IMR-90 (cell line): ENCODE measurements at regions not wholly inside any gene's neighbourhood (a gene's known extent, or its start where the extent isn't known, plus 50 kb on each side); places are given as distances from the start of the nearest gene placed in this dataset.

Experiments
- ATAC-seq: fragments of 200-7000 bp; cut with Tn5 transposase; 2 replicates; pipeline ENCODE4 v1.9.1; 2020; ENCODE audit warnings: low read depth, mild to moderate bottlenecking, moderate library complexity
- BruUV-seq: library from RNA; stranded (reverse); fragments of 400-500 nt; replicated peaks from 2 replicates; lab custom pipeline; 2021; lab: Mats Ljungman, UMichigan
- CTCF ChIA-PET: fragments of 300-600 bp; formaldehyde crosslinking; extraction: SDS; loops from one replicate; lab custom pipeline; 2021; ENCODE audit warnings: antibody characterized with exemption; lab: Yijun Ruan, JAX
- POLR2A ChIA-PET: fragments of 300-600 bp; sonication (Branson Sonifier 250); formaldehyde crosslinking; loops from one replicate; lab custom pipeline; 2022; ENCODE audit warnings: antibody characterized with exemption; ENCODE audit not compliant: unreplicated experiment; lab: Charles Lee
- DNase-seq: peaks from one replicate; pipeline ENCODE4 v3.0.0; 2013
- H2AFZ ChIP-seq: replicated peaks from 2 replicates; pipeline ENCODE3; 2013; ENCODE audit warnings: low read length, mild to moderate bottlenecking; ENCODE audit not compliant: poor library complexity
- H2AK5ac ChIP-seq: 2 replicates; pipeline ENCODE4 v1.6.1; 2013; ENCODE audit warnings: low read depth, low read length, inconsistent platforms
- H2AK9ac ChIP-seq: replicated peaks from 2 replicates; pipeline ENCODE3; 2013; ENCODE audit warnings: mild to moderate bottlenecking, low read depth, low read length, moderate library complexity; ENCODE audit not compliant: poor library complexity
- H2BK120ac ChIP-seq: 2 replicates; pipeline ENCODE4 v1.6.1; 2013; ENCODE audit warnings: low read depth, low read length, inconsistent platforms
- H2BK15ac ChIP-seq: 3 replicates; pipeline ENCODE4 v1.6.1; 2013; ENCODE audit warnings: low read depth, low read length, inconsistent platforms
- H2BK20ac ChIP-seq: 2 replicates; pipeline ENCODE4 v1.6.1; 2013; ENCODE audit warnings: low read depth, mild to moderate bottlenecking, inconsistent platforms, low read length, moderate library complexity
- H2BK5ac ChIP-seq: 2 replicates; pipeline ENCODE4 v1.6.1; 2013; ENCODE audit warnings: mild to moderate bottlenecking, low read depth, low read length, inconsistent platforms; ENCODE audit not compliant: poor library complexity, severe bottlenecking
- H3K14ac ChIP-seq: replicated peaks from 2 replicates; pipeline ENCODE4 v1.6.1; 2013; ENCODE audit warnings: low read depth, low read length, inconsistent platforms
- H3K18ac ChIP-seq: 2 replicates; pipeline ENCODE4 v1.6.1; 2013; ENCODE audit warnings: low read depth, low read length, control low read depth
- H3K23ac ChIP-seq: 2 replicates; pipeline ENCODE4 v1.6.1; 2013; ENCODE audit warnings: low read depth, low read length, inconsistent platforms
- H3K27ac ChIP-seq: 2 replicates; pipeline ENCODE4 v1.5.1; 2013; ENCODE audit warnings: mild to moderate bottlenecking, control low read depth, low read length; ENCODE audit not compliant: insufficient read depth
- H3K27me3 ChIP-seq: 2 replicates; pipeline ENCODE4 v1.6.1; 2013; ENCODE audit warnings: low read length; ENCODE audit not compliant: control insufficient read depth, insufficient read depth
- H3K36me3 ChIP-seq: 2 replicates; pipeline ENCODE4 v1.6.1; 2013; ENCODE audit warnings: low read length, mixed read lengths; ENCODE audit not compliant: control insufficient read depth, insufficient read depth
- H3K4ac ChIP-seq: 2 replicates; pipeline ENCODE4 v1.6.1; 2013; ENCODE audit warnings: low read depth, low read length, inconsistent platforms
- H3K4me1 ChIP-seq: 2 replicates; pipeline ENCODE4 v1.6.1; 2013; ENCODE audit warnings: low read length, mixed read lengths; ENCODE audit not compliant: control insufficient read depth, insufficient read depth
- H3K4me2 ChIP-seq: 2 replicates; pipeline ENCODE4 v1.6.1; 2013; ENCODE audit warnings: low read depth, mild to moderate bottlenecking, control low read depth, low read length, moderate library complexity
- H3K4me3 ChIP-seq: 2 replicates; pipeline ENCODE4 v1.5.1; 2013; ENCODE audit warnings: low read depth, mild to moderate bottlenecking, control low read depth, low read length, moderate library complexity; ENCODE audit not compliant: insufficient read depth
- H3K56ac ChIP-seq: 2 replicates; pipeline ENCODE4 v1.6.1; 2013; ENCODE audit warnings: low read length, inconsistent platforms; ENCODE audit not compliant: insufficient read depth; ENCODE audit errors: extremely low read depth
- H3K79me1 ChIP-seq, 2 experiments: 2 replicates each; pipeline ENCODE4 v1.6.1; 2013; ENCODE audit warnings: low read length in 2 of 2, inconsistent platforms in 1 of 2, low read depth in 1 of 2
- H3K9ac ChIP-seq: 2 replicates; pipeline ENCODE4 v1.6.1; 2013; ENCODE audit warnings: low read depth, low read length, control low read depth
- H3K9me1 ChIP-seq: 2 replicates; pipeline ENCODE4 v1.6.1; 2013; ENCODE audit warnings: low read length, inconsistent platforms; ENCODE audit not compliant: insufficient read depth
- H3K9me3 ChIP-seq: 2 replicates; pipeline ENCODE4 v1.6.1; 2013; ENCODE audit warnings: low read length; ENCODE audit not compliant: control insufficient read depth, insufficient read depth
- H4K20me1 ChIP-seq: 2 replicates; pipeline ENCODE4 v1.6.1; 2013; ENCODE audit warnings: low read length, inconsistent platforms; ENCODE audit not compliant: insufficient read depth
- H4K5ac ChIP-seq: 2 replicates; pipeline ENCODE4 v1.6.1; 2013; ENCODE audit warnings: mild to moderate bottlenecking, low read depth, low read length, control low read depth
- H4K8ac ChIP-seq, 2 experiments: 2 replicates each; pipeline ENCODE4 v1.6.1; 2013; ENCODE audit warnings: low read depth in 2 of 2, low read length in 2 of 2, control low read depth in 1 of 2, inconsistent platforms in 1 of 2
- H4K91ac ChIP-seq: 2 replicates; pipeline ENCODE4 v1.6.1; 2013; ENCODE audit warnings: low read depth, low read length, inconsistent platforms; ENCODE audit not compliant: insufficient read depth
- BHLHE40 ChIP-seq: fragments of 150-350 bp; IDR thresholded peaks from 2 replicates; pipeline ENCODE4 v1.6.1; 2016; ENCODE audit warnings: mild to moderate bottlenecking, low read depth, low read length
- CEBPB ChIP-seq: IDR thresholded peaks from 2 replicates; pipeline ENCODE4 v1.6.1; 2012; ENCODE audit warnings: low read depth, low read length, improper control_type of control experiment
- CHD1 ChIP-seq: IDR thresholded peaks from 2 replicates; pipeline ENCODE4 v1.6.1; 2012; ENCODE audit warnings: low read depth, low read length, improper control_type of control experiment
- FOS ChIP-seq: fragments of 150-350 bp; IDR thresholded peaks from 2 replicates; pipeline ENCODE4 v1.6.1; 2016; ENCODE audit warnings: low read depth, low read length
- MAFK ChIP-seq: IDR thresholded peaks from 2 replicates; pipeline ENCODE4 v1.6.1; 2012; ENCODE audit warnings: low read depth, low read length, improper control_type of control experiment
- MAZ ChIP-seq: IDR thresholded peaks from 2 replicates; pipeline ENCODE4 v1.6.1; 2012; ENCODE audit warnings: low read depth, mild to moderate bottlenecking, low read length, improper control_type of control experiment, moderate library complexity, borderline replicate concordance
- MXI1 ChIP-seq: IDR thresholded peaks from 2 replicates; pipeline ENCODE4 v1.6.1; 2012; ENCODE audit warnings: low read depth, mild to moderate bottlenecking, low read length, moderate library complexity, borderline replicate concordance
- NFE2L2 ChIP-seq: fragments of 150-350 bp; IDR thresholded peaks from 2 replicates; pipeline ENCODE4 v1.6.1; 2016; ENCODE audit warnings: low read depth, mild to moderate bottlenecking, low read length
- POLR2A ChIP-seq: IDR thresholded peaks from 2 replicates; pipeline ENCODE4 v1.6.1; 2012; ENCODE audit warnings: mild to moderate bottlenecking, low read depth, low read length
- RAD21 ChIP-seq: IDR thresholded peaks from 2 replicates; pipeline ENCODE4 v1.6.1; 2012; ENCODE audit warnings: low read length, improper control_type of control experiment
- RCOR1 ChIP-seq: IDR thresholded peaks from 2 replicates; pipeline ENCODE4 v1.6.1; 2012; ENCODE audit warnings: mild to moderate bottlenecking, low read length, improper control_type of control experiment; ENCODE audit not compliant: insufficient replicate concordance
- RFX5 ChIP-seq: IDR thresholded peaks from 2 replicates; pipeline ENCODE4 v1.8.0; 2012; ENCODE audit warnings: low read depth, mild to moderate bottlenecking, low read length, moderate library complexity
- SMC3 ChIP-seq: fragments of 150-350 bp; IDR thresholded peaks from 2 replicates; pipeline ENCODE4 v1.6.1; 2016; ENCODE audit warnings: low read depth, mild to moderate bottlenecking, antibody characterized with exemption, low read length, moderate library complexity
- WGBS, 2 experiments: methylation state at CpG; one replicate each; pipeline versions ENCODE4 v1.1.5 to v1.1.7; 2013; ENCODE audit warnings: missing lambda C conversion rate in 2 of 2; ENCODE audit not compliant: insufficient read length in 1 of 2; ENCODE audit errors: extremely low coverage in 2 of 2; 5-methylcytosine and 5-hydroxymethylcytosine counted together
- dilution Hi-C: fragments of 300-500 bp; cut with HindIII; formaldehyde crosslinking; loops from one replicate; pipeline ENCODE4 v1.14.3; 2018; ENCODE audit warnings: low sequenced_read_pairs; ENCODE audit not compliant: unreplicated experiment
- in situ Hi-C: fragments of 300-500 bp; cut with MboI; formaldehyde crosslinking; loops from 3 replicates; pipeline ENCODE4 v1.14.3; 2019; ENCODE audit warnings: low sequenced_read_pairs, inconsistent platforms, mixed read lengths
- intact Hi-C: fragments of 100-400 bp; cut with micrococcal nuclease; formaldehyde crosslinking; loops from 2 replicates; pipeline ENCODE4 v1.10.0; 2022
- TF ChIP-seq, protein P1 (sequence below): conservative IDR thresholded peaks from 2 replicates; pipeline ENCODE4 v1.5.1; 2012; ENCODE audit warnings: mild to moderate bottlenecking, low read depth, low read length, improper control_type of control experiment
- TF ChIP-seq, protein P2 (sequence below): fragments of 150-350 bp; IDR thresholded peaks from 2 replicates; pipeline ENCODE4 v1.6.1; 2016; ENCODE audit warnings: low read depth, mild to moderate bottlenecking, low read length, moderate library complexity, borderline replicate concordance
- TF ChIP-seq, protein P3 (sequence below): fragments of 150-350 bp; IDR thresholded peaks from 2 replicates; pipeline ENCODE4 v1.6.1; 2017; ENCODE audit warnings: mild to moderate bottlenecking, antibody characterized with exemption, low read length, low read depth

DNA sequence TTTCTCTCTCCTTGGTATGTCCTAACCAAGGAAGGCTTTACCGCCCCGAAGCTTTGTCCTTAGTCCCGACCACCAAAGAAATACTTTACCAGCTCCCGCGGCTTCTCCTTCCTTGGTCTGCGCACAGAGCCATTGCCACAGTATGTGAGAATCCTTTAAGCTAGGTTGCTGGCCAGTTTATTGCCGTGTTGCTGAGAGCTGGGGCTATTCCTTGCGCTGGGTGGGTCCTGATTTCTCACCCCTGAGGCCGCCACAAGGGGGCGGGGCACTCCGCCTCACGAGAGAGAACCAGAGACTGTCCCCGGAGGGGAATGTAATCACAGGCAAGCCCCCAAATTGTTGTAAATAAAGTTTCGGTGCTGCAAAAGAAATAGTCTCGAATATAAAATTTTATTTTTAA is 331.0 kb upstream of the PCDH10 start:
- CTCF ChIA-PET, result no interaction called here
- H3K4me2 ChIP-seq, result no peak overlapping the region
- DNase-seq, result no peak

More for the DNA sequence above, 331.0 kb upstream of the PCDH10 start:
- H2AK9ac ChIP-seq, result no peak overlapping the region
- H3K14ac ChIP-seq, result no peak overlapping the region
- no peak for TF ChIP-seq CHD1
- no peak for TF ChIP-seq SMC3
- TF ChIP-seq MAFK, result no peak
- TF ChIP-seq BHLHE40, result no peak
- TF ChIP-seq NFE2L2, result no peak
- no peak for TF ChIP-seq RAD21
- TF ChIP-seq CEBPB, result no peak
- TF ChIP-seq RCOR1, result no peak
- TF ChIP-seq FOS, result no peak
- TF ChIP-seq, protein P1, sequence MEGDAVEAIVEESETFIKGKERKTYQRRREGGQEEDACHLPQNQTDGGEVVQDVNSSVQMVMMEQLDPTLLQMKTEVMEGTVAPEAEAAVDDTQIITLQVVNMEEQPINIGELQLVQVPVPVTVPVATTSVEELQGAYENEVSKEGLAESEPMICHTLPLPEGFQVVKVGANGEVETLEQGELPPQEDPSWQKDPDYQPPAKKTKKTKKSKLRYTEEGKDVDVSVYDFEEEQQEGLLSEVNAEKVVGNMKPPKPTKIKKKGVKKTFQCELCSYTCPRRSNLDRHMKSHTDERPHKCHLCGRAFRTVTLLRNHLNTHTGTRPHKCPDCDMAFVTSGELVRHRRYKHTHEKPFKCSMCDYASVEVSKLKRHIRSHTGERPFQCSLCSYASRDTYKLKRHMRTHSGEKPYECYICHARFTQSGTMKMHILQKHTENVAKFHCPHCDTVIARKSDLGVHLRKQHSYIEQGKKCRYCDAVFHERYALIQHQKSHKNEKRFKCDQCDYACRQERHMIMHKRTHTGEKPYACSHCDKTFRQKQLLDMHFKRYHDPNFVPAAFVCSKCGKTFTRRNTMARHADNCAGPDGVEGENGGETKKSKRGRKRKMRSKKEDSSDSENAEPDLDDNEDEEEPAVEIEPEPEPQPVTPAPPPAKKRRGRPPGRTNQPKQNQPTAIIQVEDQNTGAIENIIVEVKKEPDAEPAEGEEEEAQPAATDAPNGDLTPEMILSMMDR, result no peak
- no peak for TF ChIP-seq RFX5
- TF ChIP-seq, protein P2, sequence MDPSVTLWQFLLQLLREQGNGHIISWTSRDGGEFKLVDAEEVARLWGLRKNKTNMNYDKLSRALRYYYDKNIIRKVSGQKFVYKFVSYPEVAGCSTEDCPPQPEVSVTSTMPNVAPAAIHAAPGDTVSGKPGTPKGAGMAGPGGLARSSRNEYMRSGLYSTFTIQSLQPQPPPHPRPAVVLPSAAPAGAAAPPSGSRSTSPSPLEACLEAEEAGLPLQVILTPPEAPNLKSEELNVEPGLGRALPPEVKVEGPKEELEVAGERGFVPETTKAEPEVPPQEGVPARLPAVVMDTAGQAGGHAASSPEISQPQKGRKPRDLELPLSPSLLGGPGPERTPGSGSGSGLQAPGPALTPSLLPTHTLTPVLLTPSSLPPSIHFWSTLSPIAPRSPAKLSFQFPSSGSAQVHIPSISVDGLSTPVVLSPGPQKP, result no peak
- TF ChIP-seq POLR2A, result no peak
- TF ChIP-seq MXI1, result no peak
- no peak for TF ChIP-seq MAZ
- TF ChIP-seq, protein P3, sequence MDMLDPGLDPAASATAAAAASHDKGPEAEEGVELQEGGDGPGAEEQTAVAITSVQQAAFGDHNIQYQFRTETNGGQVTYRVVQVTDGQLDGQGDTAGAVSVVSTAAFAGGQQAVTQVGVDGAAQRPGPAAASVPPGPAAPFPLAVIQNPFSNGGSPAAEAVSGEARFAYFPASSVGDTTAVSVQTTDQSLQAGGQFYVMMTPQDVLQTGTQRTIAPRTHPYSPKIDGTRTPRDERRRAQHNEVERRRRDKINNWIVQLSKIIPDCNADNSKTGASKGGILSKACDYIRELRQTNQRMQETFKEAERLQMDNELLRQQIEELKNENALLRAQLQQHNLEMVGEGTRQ, result no peak
- ATAC-seq, result no peak
- no peak overlapping the region for H2BK120ac ChIP-seq
- no peaks in the 10 kb centered on the region for H3K4me1 ChIP-seq
- H3K36me3 ChIP-seq, result no peaks in the 10 kb centered on the region
- no peak overlapping the region for H3K56ac ChIP-seq
- H2AK5ac ChIP-seq, result no peak overlapping the region
- no peaks in the 10 kb centered on the region for H4K20me1 ChIP-seq
- dilution Hi-C loops, result no loop called here
- H3K27me3 ChIP-seq, result no peaks in the 10 kb centered on the region
- peaks cover 5% of the 10 kb centered on the region for H3K9me3 ChIP-seq
- in situ Hi-C loops, result no loop called here
- no peak overlapping the region for H3K9ac ChIP-seq
- no peak overlapping the region for H2AFZ ChIP-seq
- H3K27ac ChIP-seq, result no peak overlapping the region
- H2BK5ac ChIP-seq, result no peak overlapping the region
- no peak overlapping the region for H3K4me3 ChIP-seq
- H4K8ac ChIP-seq, result no peak overlapping the region
- H2BK20ac ChIP-seq, result no peak overlapping the region
- intact Hi-C loops, result no loop called here
- H3K18ac ChIP-seq, result no peak overlapping the region
- no peak overlapping the region for H3K4ac ChIP-seq
- H4K91ac ChIP-seq, result no peak overlapping the region
- no peak overlapping the region for H4K5ac ChIP-seq
- POLR2A ChIA-PET, result no interaction called here
- no CpG with 5 or more reads among the region's 15 CpGs for WGBS, 2 experiments
- H3K79me1 ChIP-seq, result no peaks in the 10 kb centered on the region
- H3K9me1 ChIP-seq, result no peaks in the 10 kb centered on the region
- H3K23ac ChIP-seq, result no peak overlapping the region
- BruUV-seq, result no TSS peak
- H2BK15ac ChIP-seq, result no peak overlapping the region
